Panc1 (cell line): ENCODE measurements at regions not wholly inside any gene's neighbourhood (a gene's known extent, or its start where the extent isn't known, plus 50 kb on each side); places are given as distances from the start of the nearest gene placed in this dataset.
"Not testable (repeated sequence)": the region's sequence is repeated elsewhere in the genome, so short reads cannot be mapped to it uniquely, and the experiment has no call there.

Experiments used
- ATAC-seq: fragments of 200-7000 bp; cut with Tn5 transposase; 2 replicates; pipeline ENCODE4 v1.9.1; 2020; ENCODE audit warnings: mild to moderate bottlenecking, moderate library complexity
- BruUV-seq: library from RNA; stranded (reverse); fragments of 400-500 nt; replicated peaks from 2 replicates; lab custom pipeline; 2021; lab: Mats Ljungman, UMichigan
- CTCF ChIA-PET: fragments of 300-600 bp; sonication (Branson Sonifier 250); formaldehyde crosslinking; loops from one replicate; lab custom pipeline; 2022; ENCODE audit warnings: antibody characterized with exemption; lab: Charles Lee
- POLR2A ChIA-PET: fragments of 300-600 bp; sonication (Branson Sonifier 250); formaldehyde crosslinking; loops from one replicate; lab custom pipeline; 2022; ENCODE audit warnings: antibody characterized with exemption; lab: Charles Lee
- DNase-seq: peaks from one replicate; pipeline ENCODE4 v3.0.0-alpha.2; 2010; ENCODE audit warnings: low read depth, low spot score
- H3K27ac ChIP-seq: 2 replicates; pipeline ENCODE4 v1.5.1; 2011; ENCODE audit warnings: mild to moderate bottlenecking, low read length, inconsistent platforms
- H3K27me3 ChIP-seq: fragments of 200-500 bp; sonication (Bioruptor generic); 2 replicates; pipeline ENCODE4 v1.6.0; 2014; ENCODE audit warnings: low read length, inconsistent platforms; ENCODE audit not compliant: control insufficient read depth, insufficient read depth
- H3K36me3 ChIP-seq: fragments of 200-500 bp; sonication (Bioruptor generic); 2 replicates; pipeline ENCODE4 v1.5.1; 2014; ENCODE audit warnings: inconsistent platforms, mild to moderate bottlenecking, low read length, moderate library complexity; ENCODE audit not compliant: control insufficient read depth, insufficient read depth
- H3K4me1 ChIP-seq: 2 replicates; pipeline ENCODE4 v1.5.1; 2011; ENCODE audit warnings: inconsistent platforms, mild to moderate bottlenecking, low read length, moderate library complexity; ENCODE audit not compliant: control insufficient read depth, insufficient read depth
- H3K4me3 ChIP-seq, 2 experiments: 2 replicates each; pipeline ENCODE4 v1.5.1; 2011 to 2012; ENCODE audit warnings: low read depth in 2 of 2, low read length in 2 of 2, mild to moderate bottlenecking in 2 of 2, inconsistent platforms in 1 of 2, moderate library complexity in 1 of 2
- H3K9me3 ChIP-seq: fragments of 200-500 bp; sonication (Bioruptor generic); 2 replicates; pipeline ENCODE4 v1.5.1; 2014; ENCODE audit warnings: low read depth, mild to moderate bottlenecking, inconsistent platforms, low read length, moderate library complexity; ENCODE audit not compliant: control insufficient read depth, insufficient read depth
- POLR2AphosphoS5 ChIP-seq: IDR thresholded peaks from 2 replicates; pipeline ENCODE4 v1.6.1; 2012; ENCODE audit warnings: mild to moderate bottlenecking, low read depth, low read length, moderate library complexity
- SIN3A ChIP-seq: IDR thresholded peaks from 2 replicates; pipeline ENCODE4 v1.6.1; 2012; ENCODE audit warnings: low read depth, mild to moderate bottlenecking, low read length, moderate library complexity, borderline replicate concordance; ENCODE audit not compliant: insufficient read depth
- TCF7L2 ChIP-seq: IDR thresholded peaks from 2 replicates; pipeline ENCODE4 v1.6.1; 2011; ENCODE audit warnings: mild to moderate bottlenecking, low read depth, low read length, inconsistent platforms
- in situ Hi-C: cut with HindIII; loops from 2 replicates; pipeline ENCODE4 v1.10.0; 2016; ENCODE audit warnings: low sequenced_read_pairs, low pct_unique_long_range_greater_than_20kb
- intact Hi-C: fragments of 100-400 bp; cut with micrococcal nuclease; formaldehyde crosslinking; loops from one replicate; pipeline ENCODE4 v1.10.0; 2022; ENCODE audit not compliant: unreplicated experiment
- TF ChIP-seq, protein P1 (sequence below), 2 experiments: IDR thresholded peaks; 2 replicates each; pipeline ENCODE4 v1.6.1; 2011 to 2012; ENCODE audit warnings: low read depth in 2 of 2, control low read depth in 1 of 2, low read length in 1 of 2, mild to moderate bottlenecking in 1 of 2, moderate library complexity in 1 of 2; ENCODE audit not compliant: insufficient read depth in 1 of 2
- TF ChIP-seq, protein P2 (sequence below): fragments of 450-650 bp; IDR thresholded peaks from 2 replicates; pipeline ENCODE4 v1.5.1; 2017; ENCODE audit warnings: mild to moderate bottlenecking

- no peaks in the 10 kb centered on the region for H3K4me1 ChIP-seq
- BruUV-seq = no TSS peak
- DNase-seq = no peak
- no peak overlapping the region for H3K27ac ChIP-seq
- in situ Hi-C loops (no loop called here), intact Hi-C loops (no loop called here)
- ChIA-PET POLR2A (no interaction called here), CTCF (no interaction called here)
- no peak overlapping the region for H3K4me3 ChIP-seq
- no peaks in the 10 kb centered on the region for H3K27me3 ChIP-seq
- no peak for ATAC-seq
- no peak for TF ChIP-seq POLR2AphosphoS5
- TF ChIP-seq, protein P1, sequence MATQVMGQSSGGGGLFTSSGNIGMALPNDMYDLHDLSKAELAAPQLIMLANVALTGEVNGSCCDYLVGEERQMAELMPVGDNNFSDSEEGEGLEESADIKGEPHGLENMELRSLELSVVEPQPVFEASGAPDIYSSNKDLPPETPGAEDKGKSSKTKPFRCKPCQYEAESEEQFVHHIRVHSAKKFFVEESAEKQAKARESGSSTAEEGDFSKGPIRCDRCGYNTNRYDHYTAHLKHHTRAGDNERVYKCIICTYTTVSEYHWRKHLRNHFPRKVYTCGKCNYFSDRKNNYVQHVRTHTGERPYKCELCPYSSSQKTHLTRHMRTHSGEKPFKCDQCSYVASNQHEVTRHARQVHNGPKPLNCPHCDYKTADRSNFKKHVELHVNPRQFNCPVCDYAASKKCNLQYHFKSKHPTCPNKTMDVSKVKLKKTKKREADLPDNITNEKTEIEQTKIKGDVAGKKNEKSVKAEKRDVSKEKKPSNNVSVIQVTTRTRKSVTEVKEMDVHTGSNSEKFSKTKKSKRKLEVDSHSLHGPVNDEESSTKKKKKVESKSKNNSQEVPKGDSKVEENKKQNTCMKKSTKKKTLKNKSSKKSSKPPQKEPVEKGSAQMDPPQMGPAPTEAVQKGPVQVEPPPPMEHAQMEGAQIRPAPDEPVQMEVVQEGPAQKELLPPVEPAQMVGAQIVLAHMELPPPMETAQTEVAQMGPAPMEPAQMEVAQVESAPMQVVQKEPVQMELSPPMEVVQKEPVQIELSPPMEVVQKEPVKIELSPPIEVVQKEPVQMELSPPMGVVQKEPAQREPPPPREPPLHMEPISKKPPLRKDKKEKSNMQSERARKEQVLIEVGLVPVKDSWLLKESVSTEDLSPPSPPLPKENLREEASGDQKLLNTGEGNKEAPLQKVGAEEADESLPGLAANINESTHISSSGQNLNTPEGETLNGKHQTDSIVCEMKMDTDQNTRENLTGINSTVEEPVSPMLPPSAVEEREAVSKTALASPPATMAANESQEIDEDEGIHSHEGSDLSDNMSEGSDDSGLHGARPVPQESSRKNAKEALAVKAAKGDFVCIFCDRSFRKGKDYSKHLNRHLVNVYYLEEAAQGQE (IDR thresholded peaks at IDR 0.05; ENCODE audit: insufficient read depth in 1 of 2, low read depth in 2 of 2, low read length in 1 of 2) = no peak
- TF ChIP-seq, protein P2, sequence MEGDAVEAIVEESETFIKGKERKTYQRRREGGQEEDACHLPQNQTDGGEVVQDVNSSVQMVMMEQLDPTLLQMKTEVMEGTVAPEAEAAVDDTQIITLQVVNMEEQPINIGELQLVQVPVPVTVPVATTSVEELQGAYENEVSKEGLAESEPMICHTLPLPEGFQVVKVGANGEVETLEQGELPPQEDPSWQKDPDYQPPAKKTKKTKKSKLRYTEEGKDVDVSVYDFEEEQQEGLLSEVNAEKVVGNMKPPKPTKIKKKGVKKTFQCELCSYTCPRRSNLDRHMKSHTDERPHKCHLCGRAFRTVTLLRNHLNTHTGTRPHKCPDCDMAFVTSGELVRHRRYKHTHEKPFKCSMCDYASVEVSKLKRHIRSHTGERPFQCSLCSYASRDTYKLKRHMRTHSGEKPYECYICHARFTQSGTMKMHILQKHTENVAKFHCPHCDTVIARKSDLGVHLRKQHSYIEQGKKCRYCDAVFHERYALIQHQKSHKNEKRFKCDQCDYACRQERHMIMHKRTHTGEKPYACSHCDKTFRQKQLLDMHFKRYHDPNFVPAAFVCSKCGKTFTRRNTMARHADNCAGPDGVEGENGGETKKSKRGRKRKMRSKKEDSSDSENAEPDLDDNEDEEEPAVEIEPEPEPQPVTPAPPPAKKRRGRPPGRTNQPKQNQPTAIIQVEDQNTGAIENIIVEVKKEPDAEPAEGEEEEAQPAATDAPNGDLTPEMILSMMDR = no peak
- no peak for TF ChIP-seq SIN3A
- TF ChIP-seq TCF7L2 = no peak
- H3K9me3 ChIP-seq = no peaks in the 10 kb centered on the region
- no peaks in the 10 kb centered on the region for H3K36me3 ChIP-seq
These were observed 180.8 kb downstream of the SPRY2 start for GRCh38 chr13:80160110-80160509.

- intact Hi-C loops = no loop called here
- no peak for TF ChIP-seq SIN3A
- TF ChIP-seq, protein P1 (IDR thresholded peaks at IDR 0.05; ENCODE audit: insufficient read depth in 1 of 2, low read depth in 2 of 2, low read length in 1 of 2) = no peak
- no peak overlapping the region for H3K4me3 ChIP-seq
These were observed 183.5 kb downstream of the SPRY2 start for GRCh38 chr13:80157261-80157932.

DNA sequence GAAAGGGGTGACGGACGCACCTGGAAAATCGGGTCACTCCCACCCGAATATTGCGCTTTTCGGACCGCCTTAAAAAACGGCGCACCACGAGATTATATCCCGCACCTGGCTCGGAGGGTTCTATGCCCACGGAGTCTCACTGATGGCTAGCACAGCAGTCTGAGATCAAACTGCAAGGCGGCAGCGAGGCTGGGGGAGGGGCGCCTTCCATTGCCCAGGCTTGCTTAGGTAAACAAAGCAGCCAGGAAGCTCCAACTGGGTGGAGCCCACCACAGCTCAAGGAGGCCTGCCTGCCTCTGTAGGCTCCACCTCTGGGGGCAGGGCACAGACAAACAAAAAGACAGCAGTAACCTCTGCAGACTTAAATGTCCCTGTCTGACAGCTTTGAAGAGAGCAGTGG is 188.8 kb downstream of the SPRY2 start:
- H3K36me3 ChIP-seq, BruUV-seq, in situ Hi-C loops, H3K27ac ChIP-seq, H3K4me3 ChIP-seq, intact Hi-C loops, H3K9me3 ChIP-seq, H3K27me3 ChIP-seq, CTCF ChIA-PET, POLR2A ChIA-PET, ATAC-seq, DNase-seq, H3K4me1 ChIP-seq: not testable (repeated sequence)

More at GRCh38 chr13:80157261-80157932, 183.5 kb downstream of the SPRY2 start:
- Histone ChIP-seq H3K27me3 (no peaks in the 10 kb centered on the region), H3K4me1 (no peaks in the 10 kb centered on the region), H3K27ac (no peak overlapping the region), H3K36me3 (no peaks in the 10 kb centered on the region), H3K9me3 (no peaks in the 10 kb centered on the region)
- in situ Hi-C loops = no loop called here
- DNase-seq (no peak), ATAC-seq (no peak)
- ChIA-PET POLR2A (no interaction called here), CTCF (interaction anchor here (0.7 kb wide), 1 partner anchor 137 kb away, joined by 10 read pairs; no protein-coding TSS in a partner anchor)
- no TSS peak for BruUV-seq
